HepG2 (cell line): ENCODE measurements at regions not wholly inside any gene's neighbourhood (a gene's known extent, or its start where the extent isn't known, plus 50 kb on each side); places are given as distances from the start of the nearest gene placed in this dataset.
A peak's percentile ranks its signal among the peaks of the same experiment; 100 is the strongest.

ENCODE experiments used
- ATAC-seq: fragments of 200-7000 bp; cut with Tn5 transposase; 3 replicates; pipeline ENCODE4 v1.9.1; 2020; ENCODE audit warnings: mild to moderate bottlenecking, moderate library complexity
- BruUV-seq: library from RNA; stranded (reverse); fragments of 400-500 nt; replicated peaks from 2 replicates; lab custom pipeline; 2021; lab: Mats Ljungman, UMichigan
- CTCF ChIA-PET: fragments of 300-600 bp; formaldehyde crosslinking; extraction: SDS; loops from one replicate; lab custom pipeline; 2021; ENCODE audit warnings: low total read pairs, inconsistent platforms, low intra/inter-chr PET ratio; lab: Yijun Ruan, JAX
- POLR2A ChIA-PET: fragments of 350-600 bp; sonication (Branson Sonifier 250); formaldehyde crosslinking; loops from one replicate; lab custom pipeline; 2020; ENCODE audit warnings: antibody characterized with exemption, inconsistent platforms; lab: Yijun Ruan, JAX
- DNase-seq: peaks from one replicate; pipeline ENCODE4 v3.0.0-alpha.2; 2015; ENCODE audit warnings: low spot score
- FAIRE-seq: peaks from 3 replicates; lab custom pipeline; 2011; peaks lifted over from hg19 to GRCh38; lab: Jason Lieb, UNC
- H2AFZ ChIP-seq: one replicate; pipeline ENCODE4 v1.6.1; 2011; ENCODE audit warnings: low read length, inconsistent platforms
- H3K27ac ChIP-seq: fragments of 300-600 bp; 3 replicates; pipeline ENCODE4 v1.8.0; 2011; ENCODE audit warnings: mixed run types, mild to moderate bottlenecking, mixed read lengths, low read length, inconsistent platforms; ENCODE audit not compliant: insufficient read depth; ENCODE audit errors: extremely low read length
- H3K27me3 ChIP-seq, 2 experiments: fragments of 200-600 bp in 1 of 2; 2 replicates in 1 of 2; 3 replicates in 1 of 2; pipeline versions ENCODE4 v1.6.0 to v1.8.0; 2011; ENCODE audit warnings: low read length in 2 of 2, mild to moderate bottlenecking in 2 of 2, moderate library complexity in 2 of 2, inconsistent platforms in 1 of 2; ENCODE audit not compliant: insufficient read depth in 2 of 2, control insufficient read depth in 1 of 2
- H3K36me3 ChIP-seq, 2 experiments: fragments of 200-600 bp in 1 of 2; replicated peaks in 1 of 2; 2 replicates in 1 of 2; 3 replicates in 1 of 2; pipeline versions ENCODE4 v1.5.1 to v1.8.0; 2011; ENCODE audit warnings: low read length in 2 of 2, inconsistent platforms in 1 of 2; ENCODE audit not compliant: insufficient read depth in 2 of 2, control insufficient read depth in 1 of 2
- H3K4me1 ChIP-seq: 2 replicates; pipeline ENCODE4 v1.5.1; 2012; ENCODE audit warnings: low read length, inconsistent platforms; ENCODE audit not compliant: insufficient read depth
- H3K4me2 ChIP-seq: 2 replicates; pipeline ENCODE4 v1.6.0; 2011; ENCODE audit warnings: low read depth, low read length, inconsistent platforms
- H3K4me3 ChIP-seq, 3 experiments: fragments of 200-600 bp in 1 of 3; sonication (generic), shearing (Covaris generic) in 1 of 3; replicated peaks in 1 of 3; 2 replicates each; pipeline ENCODE4 v1.5.1; 2011 to 2016; ENCODE audit warnings: low read length in 3 of 3, inconsistent platforms in 2 of 3, low read depth in 2 of 3, mild to moderate bottlenecking in 2 of 3, control low read depth in 1 of 3, mixed read lengths in 1 of 3; ENCODE audit not compliant: insufficient read depth in 1 of 3
- H3K79me2 ChIP-seq: one replicate; pipeline ENCODE4 v1.6.1; 2011; ENCODE audit warnings: low read length, inconsistent platforms; ENCODE audit not compliant: insufficient read depth
- H3K9ac ChIP-seq: 2 replicates; pipeline ENCODE4 v1.6.0; 2011; ENCODE audit warnings: mild to moderate bottlenecking, low read depth, low read length, inconsistent platforms; ENCODE audit not compliant: insufficient read depth
- H3K9me3 ChIP-seq: 2 replicates; pipeline ENCODE4 v1.5.1; 2012; ENCODE audit warnings: mild to moderate bottlenecking, low read length
- H4K20me1 ChIP-seq: 2 replicates; pipeline ENCODE4 v1.6.0; 2011; ENCODE audit warnings: inconsistent platforms, mild to moderate bottlenecking, low read length, moderate library complexity; ENCODE audit not compliant: insufficient read depth
- KLF9 ChIP-seq: IDR thresholded peaks from 2 replicates; pipeline ENCODE4 v1.6.1; 2016; ENCODE audit warnings: low read depth
- MAFK ChIP-seq, 2 experiments: IDR thresholded peaks in 1 of 2; conservative IDR thresholded peaks in 1 of 2; 2 replicates each; pipeline ENCODE4 v1.6.1; 2011; ENCODE audit warnings: improper control_type of control experiment in 2 of 2, low read length in 2 of 2
- TEAD3 ChIP-seq: optimal IDR thresholded peaks from 2 replicates; pipeline ENCODE3; 2016; ENCODE audit warnings: borderline replicate concordance
- ZNF841 ChIP-seq: sonication (generic); formaldehyde crosslinking; IDR thresholded peaks from 2 replicates; pipeline ENCODE4 v1.8.1; 2023; ENCODE audit warnings: missing genetic modification reagents, borderline replicate concordance
- WGBS: methylation state at CpG from one replicate; pipeline ENCODE4 v1.1.6; 2017; ENCODE audit warnings: low lambda C conversion rate; 5-methylcytosine and 5-hydroxymethylcytosine counted together
- in situ Hi-C: cut with HindIII; loops from 2 replicates; pipeline ENCODE4 v1.10.0; 2017; ENCODE audit warnings: low pct_unique_long_range_greater_than_20kb; ENCODE audit not compliant: extremely low pct_ligation_motif_present
- intact Hi-C: fragments of 100-400 bp; cut with micrococcal nuclease; formaldehyde crosslinking; loops from one replicate; pipeline ENCODE4 v1.10.0; 2022; ENCODE audit not compliant: unreplicated experiment
- TF ChIP-seq, protein P1 (sequence below): IDR thresholded peaks from 2 replicates; pipeline ENCODE4 v1.6.1; 2018; ENCODE audit warnings: missing genetic modification reagents

DNA sequence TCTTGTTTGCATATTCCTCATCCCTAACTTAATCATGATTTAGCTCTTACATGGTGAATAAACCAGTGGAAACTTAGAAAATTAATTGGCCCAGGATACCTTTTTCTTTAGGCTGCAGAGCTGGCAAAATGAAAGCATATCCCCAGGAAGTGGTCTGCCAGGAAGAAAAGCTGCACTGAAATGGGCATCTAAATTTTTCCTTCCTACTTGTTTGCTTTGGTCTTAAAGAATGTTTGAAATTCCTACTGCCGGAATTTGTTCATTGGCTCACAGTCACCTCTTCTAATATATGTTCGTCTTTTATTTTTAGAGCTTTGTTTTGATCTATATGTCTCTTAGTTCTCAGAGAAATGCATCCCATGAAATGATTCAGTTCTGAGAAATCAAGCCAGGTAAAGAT, 113.2 kb upstream of the ELL2 start:
- H3K9ac ChIP-seq = no peak overlapping the region
- ChIA-PET CTCF (no interaction called here), POLR2A (interaction anchor here (1.4 kb wide), 1 partner anchor 117 kb away, joined by 3 read pairs; no protein-coding TSS in a partner anchor)
- no peak overlapping the region for H2AFZ ChIP-seq
- H3K27me3 ChIP-seq = no peaks in the 10 kb centered on the region
- H3K36me3 ChIP-seq = no peaks in the 10 kb centered on the region
- peak overlapping the region; percentile 37; the same call in 1 of the 2 replicates for H3K4me2 ChIP-seq
- H3K4me1 ChIP-seq = peaks cover 35% of the 10 kb centered on the region
- DNase-seq (peak; percentile 41), FAIRE-seq (no peak), ATAC-seq (no peak)
- in situ Hi-C loops = no loop called here
- no peaks in the 10 kb centered on the region for H3K79me2 ChIP-seq
- H4K20me1 ChIP-seq = no peaks in the 10 kb centered on the region
- BruUV-seq = no TSS peak
- no peak overlapping the region for H3K4me3 ChIP-seq
- TF ChIP-seq TEAD3 (CRISPR knock-in tag) = peak; percentile 16
- TF ChIP-seq, protein P1, sequence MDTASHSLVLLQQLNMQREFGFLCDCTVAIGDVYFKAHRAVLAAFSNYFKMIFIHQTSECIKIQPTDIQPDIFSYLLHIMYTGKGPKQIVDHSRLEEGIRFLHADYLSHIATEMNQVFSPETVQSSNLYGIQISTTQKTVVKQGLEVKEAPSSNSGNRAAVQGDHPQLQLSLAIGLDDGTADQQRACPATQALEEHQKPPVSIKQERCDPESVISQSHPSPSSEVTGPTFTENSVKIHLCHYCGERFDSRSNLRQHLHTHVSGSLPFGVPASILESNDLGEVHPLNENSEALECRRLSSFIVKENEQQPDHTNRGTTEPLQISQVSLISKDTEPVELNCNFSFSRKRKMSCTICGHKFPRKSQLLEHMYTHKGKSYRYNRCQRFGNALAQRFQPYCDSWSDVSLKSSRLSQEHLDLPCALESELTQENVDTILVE (CRISPR knock-in tag) = no peak
- TF ChIP-seq KLF9 (CRISPR knock-in tag) = no peak
- no peak overlapping the region for H3K27ac ChIP-seq
- intact Hi-C loops = no loop called here
- WGBS = 20% methylated on average over 2 of the region's 2 CpGs
- H3K9me3 ChIP-seq = no peaks in the 10 kb centered on the region

DNA sequence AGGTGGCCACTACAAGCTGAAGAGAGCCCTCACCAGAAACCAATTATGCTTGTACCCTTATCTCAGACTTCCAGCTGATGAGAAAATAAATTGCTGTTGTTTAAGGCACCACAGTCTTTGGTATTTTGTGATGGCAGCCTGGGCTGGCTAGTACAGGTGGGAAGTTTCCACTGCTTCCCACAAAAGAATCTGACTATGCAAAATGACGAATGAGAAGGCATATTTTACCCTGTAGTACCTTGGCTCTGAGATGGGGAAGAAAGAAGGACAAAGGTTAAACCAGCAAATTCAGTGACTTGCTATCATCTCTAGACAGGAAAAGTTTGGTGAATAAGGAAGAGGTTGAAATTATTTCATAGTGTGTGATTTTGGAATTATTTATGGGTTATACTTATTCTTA, 112.8 kb upstream of the ELL2 start:
- ATAC-seq (no peak), FAIRE-seq (no peak), DNase-seq (no peak)
- WGBS = 90% methylated on average over 1 of the region's 1 CpG
- in situ Hi-C loops (no loop called here), intact Hi-C loops (no loop called here)
- Histone ChIP-seq H3K79me2 (no peaks in the 10 kb centered on the region), H3K4me1 (peaks cover 35% of the 10 kb centered on the region), H3K4me3 (no peak overlapping the region), H3K4me2 (peak overlapping the region; percentile 37; the same call in 1 of the 2 replicates), H3K27me3 (no peaks in the 10 kb centered on the region), H3K9ac (no peak overlapping the region), H3K36me3 (no peaks in the 10 kb centered on the region), H4K20me1 (no peaks in the 10 kb centered on the region), H3K9me3 (no peaks in the 10 kb centered on the region), H3K27ac (no peak overlapping the region), H2AFZ (no peak overlapping the region)
- BruUV-seq = no TSS peak
- CTCF ChIA-PET = no interaction called here
- POLR2A ChIA-PET = no interaction called here
- TF ChIP-seq ZNF841 (CRISPR knock-in tag) = no peak
- 0 out of 4 replicates have a peak, but pooled peaks have one; percentile 8 to 14 for TF ChIP-seq MAFK (conservative IDR thresholded peaks at IDR 0.05 in 1 of 2, IDR thresholded peaks at IDR 0.05 in 1 of 2; ENCODE audit: low read length in 2 of 2)
